GM13976 (cell line): ENCODE measurements at regions not wholly inside any gene's neighbourhood (a gene's known extent, or its start where the extent isn't known, plus 50 kb on each side); places are given as distances from the start of the nearest gene placed in this dataset.

ENCODE experiments used
- DNase-seq: peaks from one replicate; pipeline ENCODE4 v3.0.0; 2012; ENCODE audit warnings: low spot score
- CTCF ChIP-seq: IDR thresholded peaks from 2 replicates; pipeline ENCODE4 v1.5.1; 2012; ENCODE audit warnings: borderline replicate concordance, mild to moderate bottlenecking; ENCODE audit not compliant: insufficient read depth; ENCODE audit errors: extremely low read depth, missing control alignments, control extremely low read depth
- in situ Hi-C: fragments of 300-500 bp; cut with MboI; formaldehyde crosslinking; loops from one replicate; pipeline ENCODE4 v1.12.0; 2022; ENCODE audit warnings: low sequenced_read_pairs, mixed read lengths, inconsistent platforms; ENCODE audit not compliant: unreplicated experiment

GRCh38 chr2:220432645-220433044 is 805.2 kb downstream of the SLC4A3 start:
- TF ChIP-seq CTCF, result no peak
- in situ Hi-C loops, result no loop called here
- DNase-seq, result no peak

GRCh38 chr2:220433131-220433530 is 805.7 kb downstream of the SLC4A3 start:
- TF ChIP-seq CTCF, result no peak
- in situ Hi-C loops, result no loop called here
- DNase-seq, result no peak

- TF ChIP-seq CTCF, result no peak
- in situ Hi-C loops, result no loop called here
- DNase-seq, result no peak
These were observed 807.0 kb downstream of the SLC4A3 start for GRCh38 chr2:220434385-220434784.

- TF ChIP-seq CTCF, result no peak
- in situ Hi-C loops, result no loop called here
- DNase-seq, result no peak
These were observed 810.5 kb downstream of the SLC4A3 start for GRCh38 chr2:220437938-220438337.

GRCh38 chr2:220440731-220441130 is 813.3 kb downstream of the SLC4A3 start:
- no peak for DNase-seq
- in situ Hi-C loops, result no loop called here
- TF ChIP-seq CTCF, result no peak

GRCh38 chr2:220441404-220441803 is 814.0 kb downstream of the SLC4A3 start:
- no peak for TF ChIP-seq CTCF
- in situ Hi-C loops, result no loop called here
- no peak for DNase-seq

GRCh38 chr2:220442012-220442411 is 814.6 kb downstream of the SLC4A3 start:
- in situ Hi-C loops, result no loop called here
- DNase-seq, result no peak
- no peak for TF ChIP-seq CTCF
